Pancreas (tissue), 10 donors: ENCODE measurements at regions not wholly inside any gene's neighbourhood (a gene's known extent, or its start where the extent isn't known, plus 50 kb on each side); places are given as distances from the start of the nearest gene placed in this dataset.

ENCODE experiments used
- ATAC-seq, 4 donors: fragments of 200-7000 bp; cut with Tn5 transposase; one replicate each; pipeline versions ENCODE4 v1.8.0 to v1.9.1; 2020; ENCODE audit warnings: mild to moderate bottlenecking in 4 of 4, moderate library complexity in 4 of 4
- DNase-seq, 6 donors: peaks; one replicate each; pipeline ENCODE4 v3.0.0-alpha.2; 2020
- FAIRE-seq: peaks from 2 replicates; lab custom pipeline; 2012; peaks lifted over from hg19 to GRCh38; lab: Jason Lieb, UNC
- H3K27ac ChIP-seq, 4 donors: fragments of 200-600 bp; sonication (generic); 1 replicate in 3 of 4; 2 replicates in 1 of 4; pipeline versions ENCODE4 v1.5.0 to v1.8.0; 2020
- H3K27me3 ChIP-seq, 4 donors: fragments of 200-600 bp; one replicate each; pipeline ENCODE4 v1.8.0; 2021
- H3K36me3 ChIP-seq, 3 donors: fragments of 200-600 bp; sonication (generic) in 1 of 3; one replicate each; pipeline versions ENCODE4 v1.5.0 to v1.8.0; 2020 to 2021
- H3K4me1 ChIP-seq, 3 donors: fragments of 200-600 bp; one replicate each; pipeline ENCODE4 v1.8.0; 2021
- H3K4me3 ChIP-seq, 4 donors: fragments of 200-600 bp; sonication (generic) in 2 of 4; one replicate each; pipeline versions ENCODE4 v1.5.0 to v1.8.0; 2020 to 2021
- H3K9me3 ChIP-seq, 4 donors: fragments of 200-600 bp; one replicate each; pipeline ENCODE4 v1.8.0; 2021
- WGBS, 2 donors: extraction: QIAGEN DNeasy Blood & Tissue Kit; methylation state at CpG; one replicate each; pipeline ENCODE4 v1.1.7; 2013; 5-methylcytosine and 5-hydroxymethylcytosine counted together
- intact Hi-C, 3 donors: fragments of 100-400 bp; cut with DNase I; formaldehyde crosslinking; loops; one replicate each; pipeline versions ENCODE4 v1.11.1 to v1.14.2; 2022
- TF ChIP-seq, protein P1 (sequence below), 4 donors: fragments of 200-600 bp; sonication (generic) in 3 of 4; IDR thresholded peaks; one replicate each; pipeline versions ENCODE4 v1.5.0 to v1.8.0; 2021; ENCODE audit warnings: antibody characterized with exemption in 4 of 4
- donor health status: healthy with polysubstance abuse.
- donor health status: DM: no; HTN: no; CAD: no; lungs with moderate emphysema.
- donor health status: DM: no; HTN: no; CAD: no.
- donor health status: control.
- donor health status: control.
- donor health status: Bipolar disorder and iron deficiency.
- donor health status: DM: yes; HTN: yes; CAD: no.
- donor health status: DM: no; HTN: no; CAD: no.
- donor health status: DM: no; HTN: no; CAD: no.
- donor health status: DM: yes; HTN: yes; CAD: no.

DNA sequence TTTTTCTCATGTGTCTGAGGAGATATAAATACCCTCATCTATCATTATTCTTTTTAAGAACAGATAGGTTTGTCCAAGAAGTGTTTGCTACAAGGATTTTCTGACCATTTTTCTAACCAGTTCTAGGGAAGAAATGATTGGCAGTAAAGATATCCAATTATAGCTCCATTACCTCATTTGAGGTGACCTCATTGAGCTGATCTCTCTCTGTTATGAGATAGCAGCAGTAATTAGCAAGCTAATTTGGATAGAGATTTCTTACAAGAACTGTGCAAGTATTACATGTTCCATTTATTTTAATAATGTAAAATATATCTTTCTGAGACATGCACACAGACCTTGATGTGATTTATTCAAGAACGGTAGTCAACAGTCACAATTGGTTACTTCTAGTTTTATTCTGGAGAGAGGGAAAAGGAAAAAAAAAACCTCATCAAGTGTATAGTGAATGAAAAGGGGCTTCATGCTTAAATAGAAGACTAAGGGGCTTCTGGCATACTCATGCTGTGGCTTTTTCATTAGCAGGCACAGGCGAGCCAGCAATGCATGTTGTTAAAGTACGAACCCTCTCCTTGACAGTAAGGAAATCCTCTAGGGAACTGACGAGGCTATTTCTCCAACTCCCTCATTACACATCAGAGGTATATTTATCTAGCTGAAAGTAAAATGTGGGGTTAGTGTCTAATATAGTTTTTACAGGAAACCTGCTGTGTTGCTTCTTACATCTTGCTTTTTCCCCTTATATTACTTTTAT lies 127.3 kb downstream of the NUDT12 start:
- TF ChIP-seq, protein P1, sequence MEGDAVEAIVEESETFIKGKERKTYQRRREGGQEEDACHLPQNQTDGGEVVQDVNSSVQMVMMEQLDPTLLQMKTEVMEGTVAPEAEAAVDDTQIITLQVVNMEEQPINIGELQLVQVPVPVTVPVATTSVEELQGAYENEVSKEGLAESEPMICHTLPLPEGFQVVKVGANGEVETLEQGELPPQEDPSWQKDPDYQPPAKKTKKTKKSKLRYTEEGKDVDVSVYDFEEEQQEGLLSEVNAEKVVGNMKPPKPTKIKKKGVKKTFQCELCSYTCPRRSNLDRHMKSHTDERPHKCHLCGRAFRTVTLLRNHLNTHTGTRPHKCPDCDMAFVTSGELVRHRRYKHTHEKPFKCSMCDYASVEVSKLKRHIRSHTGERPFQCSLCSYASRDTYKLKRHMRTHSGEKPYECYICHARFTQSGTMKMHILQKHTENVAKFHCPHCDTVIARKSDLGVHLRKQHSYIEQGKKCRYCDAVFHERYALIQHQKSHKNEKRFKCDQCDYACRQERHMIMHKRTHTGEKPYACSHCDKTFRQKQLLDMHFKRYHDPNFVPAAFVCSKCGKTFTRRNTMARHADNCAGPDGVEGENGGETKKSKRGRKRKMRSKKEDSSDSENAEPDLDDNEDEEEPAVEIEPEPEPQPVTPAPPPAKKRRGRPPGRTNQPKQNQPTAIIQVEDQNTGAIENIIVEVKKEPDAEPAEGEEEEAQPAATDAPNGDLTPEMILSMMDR (IDR thresholded peaks at IDR 0.05) = no peak
- peaks cover 0 to 4% (median 0%) of the 10 kb centered on the region in 3 donors for H3K4me1 ChIP-seq
- no peak for FAIRE-seq

DNA sequence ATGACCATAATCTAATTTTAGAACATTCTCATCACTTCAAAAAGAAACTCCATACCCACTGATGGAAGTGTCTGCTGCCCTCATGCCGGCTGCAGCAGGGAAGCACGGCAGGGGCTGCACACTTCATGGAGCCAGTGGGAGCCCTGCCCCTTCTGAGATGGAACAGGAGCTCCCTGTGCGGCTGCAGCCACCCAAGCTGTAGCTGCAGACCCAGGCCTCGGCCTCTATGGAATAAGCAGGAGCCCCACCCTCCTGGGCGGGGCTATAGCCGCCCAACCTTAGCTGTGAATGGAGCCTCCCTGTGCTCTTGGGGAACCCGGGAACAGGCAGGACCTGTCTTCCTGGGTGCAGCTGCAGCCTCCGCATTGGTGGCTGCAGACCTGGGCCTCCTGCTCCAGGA lies 128.5 kb downstream of the NUDT12 start:
- FAIRE-seq = no peak
- DNase-seq = peak in 1 of 6 donors; percentile 35
- Histone ChIP-seq H3K9me3 (no peaks in the 10 kb centered on the region), H3K36me3 (no peaks in the 10 kb centered on the region), H3K27me3 (no peaks in the 10 kb centered on the region), H3K4me3 (no peak overlapping the region), H3K4me1 (peaks cover 0 to 4% (median 0%) of the 10 kb centered on the region in 3 donors), H3K27ac (no peak overlapping the region)
- ATAC-seq = no peak
- TF ChIP-seq, protein P1 (IDR thresholded peaks at IDR 0.05) = no peak
- intact Hi-C loops = no loop called here
- 84 to 87% methylated on average over 8 of the region's 8 CpGs for WGBS, 2 donors

More for the DNA sequence above, 127.3 kb downstream of the NUDT12 start:
- Histone ChIP-seq H3K27ac (no peak overlapping the region), H3K27me3 (no peaks in the 10 kb centered on the region), H3K9me3 (no peaks in the 10 kb centered on the region), H3K4me3 (no peak overlapping the region), H3K36me3 (no peaks in the 10 kb centered on the region)
- DNase-seq (no peak), ATAC-seq (no peak)
- intact Hi-C loops = no loop called here
- WGBS, 2 donors = 80 to 88% methylated on average over 4 of the region's 4 CpGs

DNA sequence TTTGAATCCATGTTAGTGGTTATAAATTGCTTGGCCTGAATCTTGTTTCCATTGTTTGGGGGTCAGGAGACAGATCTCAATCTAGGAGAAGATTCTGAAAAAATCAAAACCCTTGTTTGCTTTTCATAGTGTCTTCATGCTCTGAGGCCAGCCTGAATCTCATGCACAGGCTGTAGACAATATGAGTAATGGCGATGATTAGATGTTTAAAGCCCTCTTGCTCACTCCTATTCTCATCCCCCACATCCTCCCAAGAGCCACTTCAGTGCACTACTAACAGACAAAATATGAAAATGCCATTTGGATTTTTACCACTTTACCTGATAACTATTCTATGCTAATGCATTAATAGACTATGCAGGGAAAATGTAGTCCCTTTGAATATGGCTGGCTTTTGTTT lies 129.4 kb downstream of the NUDT12 start:
- H3K27ac ChIP-seq = no peak overlapping the region
- H3K4me1 ChIP-seq = peaks cover 0 to 4% (median 0%) of the 10 kb centered on the region in 3 donors
- H3K27me3 ChIP-seq = no peaks in the 10 kb centered on the region
- no peaks in the 10 kb centered on the region for H3K36me3 ChIP-seq
- DNase-seq (no peak), FAIRE-seq (no peak), ATAC-seq (no peak)
- no peaks in the 10 kb centered on the region for H3K9me3 ChIP-seq
- H3K4me3 ChIP-seq = no peak overlapping the region
- intact Hi-C loops = no loop called here
- 97 to 98% methylated on average over 1 of the region's 1 CpG for WGBS, 2 donors
- TF ChIP-seq, protein P1 (IDR thresholded peaks at IDR 0.05) = no peak

DNA sequence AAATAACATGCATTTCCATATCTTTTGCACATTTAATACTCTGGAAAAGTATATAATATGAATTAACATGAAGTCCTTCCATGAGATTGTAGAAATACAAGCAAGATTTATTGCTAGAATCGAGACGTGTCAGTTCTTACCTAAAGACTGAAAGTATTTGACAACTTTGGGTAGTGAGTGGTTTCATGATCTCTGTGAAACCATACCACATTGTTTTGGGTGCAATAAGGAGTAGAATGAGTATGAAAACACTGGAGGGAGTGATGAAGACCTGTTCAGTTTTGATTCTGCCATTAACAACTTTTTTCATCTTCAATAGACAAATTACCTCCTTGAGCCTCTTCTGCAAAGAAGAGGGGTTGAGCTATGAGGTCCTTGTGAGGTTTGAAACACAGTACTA lies 133.7 kb downstream of the NUDT12 start:
- ATAC-seq (no peak), FAIRE-seq (no peak), DNase-seq (no peak)
- Histone ChIP-seq H3K4me3 (no peak overlapping the region), H3K36me3 (no peaks in the 10 kb centered on the region), H3K9me3 (no peaks in the 10 kb centered on the region), H3K27ac (peak overlapping the region in 3 of 4 donors; percentile 36 to 49 (median 46)), H3K4me1 (no peaks in the 10 kb centered on the region), H3K27me3 (no peaks in the 10 kb centered on the region)
- intact Hi-C loops = no loop called here
- TF ChIP-seq, protein P1 (IDR thresholded peaks at IDR 0.05) = no peak
- 45 to 49% methylated on average over 2 of the region's 2 CpGs for WGBS, 2 donors

DNA sequence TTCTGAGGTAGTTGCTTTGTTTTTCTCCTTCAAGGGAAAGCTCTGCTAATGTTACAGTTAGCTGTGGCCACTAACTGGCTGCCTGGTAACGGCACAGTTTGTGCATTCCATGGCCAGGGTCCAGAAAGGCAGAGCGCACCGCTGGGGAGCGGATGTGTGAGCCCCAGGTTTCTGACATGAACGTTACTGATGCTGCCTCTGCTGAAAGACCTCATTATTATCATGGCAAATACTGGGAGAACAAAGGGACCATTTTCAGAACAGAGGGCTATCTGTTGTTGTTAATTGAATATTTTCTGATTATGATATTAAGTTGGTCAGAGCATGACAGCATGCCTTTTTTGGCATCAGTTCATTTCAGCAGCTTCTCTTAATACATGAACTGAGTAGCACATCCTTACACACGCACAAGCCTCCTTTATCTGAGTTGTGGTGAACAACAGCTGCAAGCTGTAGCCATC lies 134.1 kb downstream of the NUDT12 start:
- Histone ChIP-seq H3K4me3 (no peak overlapping the region), H3K27ac (peak overlapping the region in 3 of 4 donors; percentile 46 to 59 (median 49)), H3K36me3 (no peaks in the 10 kb centered on the region), H3K27me3 (no peaks in the 10 kb centered on the region), H3K9me3 (no peaks in the 10 kb centered on the region), H3K4me1 (no peaks in the 10 kb centered on the region)
- TF ChIP-seq, protein P1 (IDR thresholded peaks at IDR 0.05) = no peak
- 28 to 33% methylated on average over 6 of the region's 6 CpGs for WGBS, 2 donors
- peak; percentile 84 to 97 (median 94) for ATAC-seq
- DNase-seq = peak; percentile 55 to 74 (median 70)
- no peak for FAIRE-seq
- intact Hi-C loops = no loop called here
